ENCODE measurements at regions not wholly inside any gene's neighbourhood (a gene's known extent, or its start where the extent isn't known, plus 50 kb on each side); places are given as distances from the start of the nearest gene placed in this dataset.

GRCh38 chr1:47599777-47600176 lies 161.9 kb downstream of the FOXD2 start:
- TF ChIP-seq CTCF (IDR thresholded peaks at IDR 0.05), result no peak
- TF ChIP-seq POLR2A (IDR thresholded peaks at IDR 0.05), result no peak
